ENCODE measurements at regions not wholly inside any gene's neighbourhood (a gene's known extent, or its start where the extent isn't known, plus 50 kb on each side); places are given as distances from the start of the nearest gene placed in this dataset.

- TF ChIP-seq CTCF (IDR thresholded peaks at IDR 0.05) (no peak), CREB1 (CRISPR knock-in tag; IDR thresholded peaks at IDR 0.05) (no peak), ELF4 (CRISPR knock-in tag; IDR thresholded peaks at IDR 0.05; ENCODE audit: low read depth) (no peak), SP1 (CRISPR knock-in tag; conservative IDR thresholded peaks at IDR 0.05) (no peak), SMAD3 (CRISPR knock-in tag; IDR thresholded peaks at IDR 0.05; ENCODE audit: borderline replicate concordance) (no peak), RELA (CRISPR knock-in tag; IDR thresholded peaks at IDR 0.05; ENCODE audit: borderline replicate concordance) (no peak), TCF7 (CRISPR knock-in tag; IDR thresholded peaks at IDR 0.05; ENCODE audit: low read depth) (no peak), ESRRA (CRISPR knock-in tag; IDR thresholded peaks at IDR 0.05; ENCODE audit: borderline replicate concordance) (no peak)
These were observed 51.6 kb upstream of the SLC16A2 start for GRCh38 chrX:74369666-74370065.
